H54 (cell line): ENCODE measurements at regions not wholly inside any gene's neighbourhood (a gene's known extent, or its start where the extent isn't known, plus 50 kb on each side); places are given as distances from the start of the nearest gene placed in this dataset.
"Not testable (repeated sequence)": the region's sequence is repeated elsewhere in the genome, so short reads cannot be mapped to it uniquely, and the experiment has no call there.

Source experiments
- DNase-seq: peaks from one replicate; pipeline ENCODE4 v3.0.0; 2011; ENCODE audit warnings: low spot score, mixed read lengths; ENCODE audit not compliant: insufficient read length
- FAIRE-seq: peaks from 3 replicates; lab custom pipeline; 2011; peaks lifted over from hg19 to GRCh38; lab: Jason Lieb, UNC
- POLR2A ChIP-seq: IDR thresholded peaks from 2 replicates; pipeline ENCODE4 v1.6.1; 2011; ENCODE audit warnings: low read depth, mild to moderate bottlenecking, low read length

DNA sequence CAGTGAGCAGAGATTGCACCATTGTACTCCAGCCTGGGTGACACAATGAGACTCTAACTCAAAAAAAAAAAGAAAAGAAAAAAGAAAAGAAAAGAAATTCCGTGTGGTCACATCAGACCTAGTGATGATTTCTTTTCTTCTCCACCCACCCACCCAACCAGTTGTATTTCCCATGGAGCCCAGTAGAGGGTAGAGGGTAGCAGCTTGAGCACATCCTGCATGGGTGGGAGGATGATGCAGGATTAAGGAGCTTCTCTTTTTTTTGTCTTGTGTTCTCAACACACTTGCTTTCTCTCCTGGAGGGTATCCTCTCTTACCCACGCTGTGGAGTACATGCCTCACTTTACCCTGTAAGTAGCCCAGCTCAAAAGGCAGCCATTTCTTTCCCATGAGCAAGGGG is 118.6 kb upstream of the CARD11 start:
- DNase-seq (no peak), FAIRE-seq (no peak)
- TF ChIP-seq POLR2A, result no peak

- not testable (repeated sequence) for FAIRE-seq, DNase-seq
Measured at GRCh38 chr7:3162798-3163197, 119.1 kb upstream of the CARD11 start.

DNA sequence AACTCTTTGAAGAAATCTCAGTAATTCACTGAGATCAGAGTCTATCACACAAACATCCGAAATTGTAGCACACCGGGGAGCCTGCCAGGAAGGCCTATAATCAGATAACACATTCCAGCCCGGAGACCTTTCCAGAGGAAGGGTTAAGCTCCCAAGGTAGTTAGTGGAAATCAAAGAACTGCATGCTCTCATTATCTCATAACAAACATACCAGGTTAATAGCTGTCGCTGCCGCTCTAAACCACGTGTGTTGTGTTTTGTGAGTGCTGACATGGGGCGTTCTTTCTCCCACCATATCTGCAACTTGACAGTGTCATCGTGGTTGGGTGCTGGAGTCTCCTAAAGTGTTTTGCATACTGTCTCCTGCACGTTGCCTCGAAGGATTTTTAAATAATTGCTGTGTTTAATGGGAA is 120.7 kb upstream of the CARD11 start:
- TF ChIP-seq POLR2A, result no peak
- DNase-seq (no peak), FAIRE-seq (no peak)

DNA sequence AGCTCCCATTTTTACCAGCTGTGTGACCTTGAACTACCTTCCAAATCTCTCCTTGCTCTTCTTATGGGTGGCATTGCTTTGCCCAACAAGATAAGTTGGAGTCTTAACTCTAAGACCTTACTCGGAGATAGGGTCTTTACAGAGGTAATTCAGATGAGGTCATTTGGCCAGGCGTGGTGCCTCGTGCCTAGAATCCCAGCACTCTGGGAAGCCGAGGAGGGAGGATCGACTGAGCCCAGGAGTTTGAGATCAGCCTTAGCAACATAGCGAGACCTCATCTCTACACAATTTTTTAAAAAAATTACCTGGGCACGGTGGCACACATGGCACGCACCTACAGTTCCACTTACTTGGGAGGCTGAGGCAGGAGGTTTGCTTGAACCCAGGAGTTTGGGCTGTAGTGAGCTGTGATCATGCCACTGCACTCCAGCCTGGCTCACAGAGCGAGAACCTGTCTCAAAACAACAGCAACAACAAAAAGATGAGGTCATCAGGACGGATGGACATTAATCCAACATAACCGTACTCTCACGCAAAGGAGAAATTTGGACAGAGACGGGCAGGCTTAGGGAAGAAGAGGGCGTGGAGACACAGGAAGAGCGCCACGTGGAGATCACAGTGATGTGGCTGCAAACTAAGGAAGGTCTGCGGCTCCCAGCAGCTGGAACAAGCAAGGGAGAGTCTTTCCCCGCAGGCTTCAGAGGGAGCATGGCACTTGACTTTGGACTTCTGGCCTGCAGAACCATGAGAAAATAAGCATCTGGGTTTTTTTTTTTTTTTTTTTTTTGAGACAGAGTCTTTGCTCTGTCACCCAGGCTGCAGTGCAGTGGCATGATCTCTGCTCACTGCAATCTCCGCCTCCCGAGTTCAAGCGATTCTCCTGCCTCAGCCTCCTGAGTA is 122.3 kb upstream of the CARD11 start:
- TF ChIP-seq POLR2A, result no peak
- DNase-seq (no peak), FAIRE-seq (no peak)

GRCh38 chr7:3167551-3167950 is 123.9 kb upstream of the CARD11 start:
- DNase-seq (no peak), FAIRE-seq (no peak)
- no peak for TF ChIP-seq POLR2A

DNA sequence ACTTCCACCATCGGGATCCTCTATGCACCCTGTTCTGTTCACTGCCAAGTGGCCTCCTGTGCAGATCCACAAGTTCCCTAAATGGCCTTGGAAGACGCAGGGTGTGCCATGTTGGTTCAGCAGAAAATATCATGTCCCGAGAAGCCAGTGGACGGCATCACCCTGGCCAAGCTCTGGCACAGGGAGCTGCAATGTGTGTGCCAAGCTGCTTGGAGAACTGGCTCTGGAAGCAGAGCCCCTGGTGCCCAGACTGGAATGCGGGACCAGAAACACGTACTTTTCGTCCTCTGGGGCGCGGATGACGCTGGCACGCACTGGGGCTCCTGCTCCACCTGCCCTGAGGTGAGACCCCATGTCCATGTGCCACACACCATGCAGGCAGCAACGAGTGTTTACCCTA is 124.7 kb upstream of the CARD11 start:
- FAIRE-seq, result no peak
- no peak for TF ChIP-seq POLR2A
- no peak for DNase-seq

- FAIRE-seq (no peak), DNase-seq (no peak)
- no peak for TF ChIP-seq POLR2A
Measured at GRCh38 chr7:3168869-3169268, 125.2 kb upstream of the CARD11 start.

- no peak for TF ChIP-seq POLR2A
- FAIRE-seq (no peak), DNase-seq (no peak)
Measured at GRCh38 chr7:3172768-3173280, 128.2 kb upstream of the SDK1 start.

GRCh38 chr7:3174515-3175284 is 126.4 kb upstream of the SDK1 start:
- 0 out of 2 replicates have a peak, but pooled peaks have one; percentile 17 for TF ChIP-seq POLR2A
- DNase-seq (no peak), FAIRE-seq (no peak)

DNA sequence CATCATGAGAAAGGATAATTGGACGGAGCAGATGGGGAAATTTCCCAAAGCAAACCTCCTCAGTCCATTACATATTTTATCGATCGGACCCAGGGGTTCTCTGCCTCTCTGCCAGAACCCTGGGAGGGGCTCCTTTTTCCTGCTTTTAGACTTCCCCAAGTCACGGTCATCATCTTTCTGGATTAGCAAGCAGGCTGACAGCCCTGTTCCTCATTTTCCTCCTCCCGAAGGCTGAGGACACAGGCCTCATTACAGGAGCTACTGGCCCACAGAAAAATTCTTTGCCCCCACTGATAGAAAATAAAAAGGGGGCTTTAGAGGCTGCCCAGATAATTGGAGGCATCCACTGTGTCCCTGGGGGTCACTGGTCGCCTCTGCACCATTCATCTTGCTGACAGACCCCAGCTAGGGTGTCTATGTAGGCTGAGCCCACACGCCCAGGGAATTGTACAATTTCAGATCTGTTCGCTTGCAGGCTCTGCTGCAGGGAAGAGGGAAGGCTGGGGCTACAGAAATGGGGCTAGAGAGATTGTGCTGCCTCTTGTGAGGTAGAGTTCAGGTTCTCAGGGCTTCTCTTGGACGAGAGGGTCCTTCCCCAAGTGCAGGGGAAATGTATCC is 125.7 kb upstream of the SDK1 start:
- no peak for TF ChIP-seq POLR2A
- FAIRE-seq, result no peak
- DNase-seq, result no peak

GRCh38 chr7:3176112-3177000 is 124.7 kb upstream of the SDK1 start:
- no peak for FAIRE-seq
- no peak for TF ChIP-seq POLR2A
- DNase-seq, result no peak

- DNase-seq (no peak), FAIRE-seq (no peak)
- TF ChIP-seq POLR2A, result no peak
Measured at GRCh38 chr7:3177271-3177670, 123.8 kb upstream of the SDK1 start.

GRCh38 chr7:3179456-3179855 is 121.6 kb upstream of the SDK1 start:
- DNase-seq (no peak), FAIRE-seq (no peak)

More at GRCh38 chr7:3179456-3179855, 121.6 kb upstream of the SDK1 start:
- no peak for TF ChIP-seq POLR2A
